ENCODE measurements at regions not wholly inside any gene's neighbourhood (a gene's known extent, or its start where the extent isn't known, plus 50 kb on each side); places are given as distances from the start of the nearest gene placed in this dataset.
"Not testable (repeated sequence)": the region's sequence is repeated elsewhere in the genome, so short reads cannot be mapped to it uniquely, and the experiment has no call there.

- H3K9me3 ChIP-seq (ENCODE audit: low read depth, low read length): no peaks in the 10 kb centered on the region
- DNase-seq (ENCODE audit: low read depth, low spot score): no peak
- H3K9ac ChIP-seq (ENCODE audit: insufficient read length): no peak overlapping the region
- no peaks in the 10 kb centered on the region for H3K36me3 ChIP-seq (ENCODE audit: insufficient read depth, low read length)
- H3K27ac ChIP-seq: no peak overlapping the region
- TF ChIP-seq EZH2 (IDR thresholded peaks at IDR 0.05) (no peak), POLR2AphosphoS5 (IDR thresholded peaks at IDR 0.05; ENCODE audit: borderline replicate concordance, low read depth, low read length) (no peak), FOXP2 (optimal IDR thresholded peaks at IDR 0.05; ENCODE audit: control extremely low read depth, extremely low read length, insufficient read depth) (no peak)
- H3K4me3 ChIP-seq: no peak overlapping the region
Observed at GRCh38 chr7:119937745-119938144, 335.2 kb upstream of the KCND2 start.

GRCh38 chr7:119943942-119944600 is 328.9 kb upstream of the KCND2 start:
- Histone ChIP-seq H3K27ac (no peak overlapping the region), H3K4me3 (no peak overlapping the region), H3K9ac (ENCODE audit: insufficient read length) (no peak overlapping the region), H3K36me3 (ENCODE audit: insufficient read depth, low read length) (no peaks in the 10 kb centered on the region), H3K9me3 (ENCODE audit: low read depth, low read length) (no peaks in the 10 kb centered on the region)
- no peak for TF ChIP-seq FOXP2 (optimal IDR thresholded peaks at IDR 0.05; ENCODE audit: control extremely low read depth, extremely low read length, insufficient read depth)
- no peak for TF ChIP-seq EZH2 (IDR thresholded peaks at IDR 0.05)
- TF ChIP-seq POLR2AphosphoS5 (IDR thresholded peaks at IDR 0.05; ENCODE audit: borderline replicate concordance, low read depth, low read length): no peak
- no peak for DNase-seq (ENCODE audit: low read depth, low spot score)

- TF ChIP-seq FOXP2 (optimal IDR thresholded peaks at IDR 0.05; ENCODE audit: control extremely low read depth, extremely low read length, insufficient read depth) (no peak), POLR2AphosphoS5 (IDR thresholded peaks at IDR 0.05; ENCODE audit: borderline replicate concordance, low read depth, low read length) (no peak), EZH2 (IDR thresholded peaks at IDR 0.05) (no peak)
- H3K27ac ChIP-seq: no peak overlapping the region
- H3K4me3 ChIP-seq: no peak overlapping the region
Observed at GRCh38 chr7:119944601-119944972, 328.4 kb upstream of the KCND2 start.

GRCh38 chr7:119945822-119946221 is 327.2 kb upstream of the KCND2 start:
- TF ChIP-seq POLR2AphosphoS5 (IDR thresholded peaks at IDR 0.05; ENCODE audit: borderline replicate concordance, low read depth, low read length) (no peak), FOXP2 (optimal IDR thresholded peaks at IDR 0.05; ENCODE audit: control extremely low read depth, extremely low read length, insufficient read depth) (no peak), EZH2 (IDR thresholded peaks at IDR 0.05) (no peak)

More at GRCh38 chr7:119944601-119944972, 328.4 kb upstream of the KCND2 start:
- no peaks in the 10 kb centered on the region for H3K9me3 ChIP-seq (ENCODE audit: low read depth, low read length)
- no peak overlapping the region for H3K9ac ChIP-seq (ENCODE audit: insufficient read length)
- no peaks in the 10 kb centered on the region for H3K36me3 ChIP-seq (ENCODE audit: insufficient read depth, low read length)
- DNase-seq (ENCODE audit: low read depth, low spot score): no peak

GRCh38 chr7:119949053-119949452 is 323.9 kb upstream of the KCND2 start:
- Histone ChIP-seq H3K36me3 (ENCODE audit: insufficient read depth, low read length) (no peaks in the 10 kb centered on the region), H3K9me3 (ENCODE audit: low read depth, low read length) (no peaks in the 10 kb centered on the region), H3K27ac (no peak overlapping the region), H3K4me3 (no peak overlapping the region), H3K9ac (ENCODE audit: insufficient read length) (no peak overlapping the region)
- no peak for DNase-seq (ENCODE audit: low read depth, low spot score)
- TF ChIP-seq POLR2AphosphoS5 (IDR thresholded peaks at IDR 0.05; ENCODE audit: borderline replicate concordance, low read depth, low read length): no peak
- no peak for TF ChIP-seq EZH2 (IDR thresholded peaks at IDR 0.05)
- no peak for TF ChIP-seq FOXP2 (optimal IDR thresholded peaks at IDR 0.05; ENCODE audit: control extremely low read depth, extremely low read length, insufficient read depth)

More at GRCh38 chr7:119945822-119946221, 327.2 kb upstream of the KCND2 start:
- no peak for DNase-seq (ENCODE audit: low read depth, low spot score)
- Histone ChIP-seq H3K9ac (ENCODE audit: insufficient read length) (no peak overlapping the region), H3K27ac (no peak overlapping the region), H3K9me3 (ENCODE audit: low read depth, low read length) (no peaks in the 10 kb centered on the region), H3K4me3 (no peak overlapping the region), H3K36me3 (ENCODE audit: insufficient read depth, low read length) (no peaks in the 10 kb centered on the region)

- H3K9me3 ChIP-seq (ENCODE audit: low read depth, low read length); H3K9ac ChIP-seq (ENCODE audit: insufficient read length); DNase-seq (ENCODE audit: low read depth, low spot score); H3K27ac ChIP-seq; H3K4me3 ChIP-seq; H3K36me3 ChIP-seq (ENCODE audit: insufficient read depth, low read length): not testable (repeated sequence)
Observed at GRCh38 chr7:119950390-119951041, 322.5 kb upstream of the KCND2 start.

- H3K36me3 ChIP-seq (ENCODE audit: insufficient read depth, low read length); H3K9me3 ChIP-seq (ENCODE audit: low read depth, low read length); H3K27ac ChIP-seq; DNase-seq (ENCODE audit: low read depth, low spot score); H3K9ac ChIP-seq (ENCODE audit: insufficient read length); H3K4me3 ChIP-seq: not testable (repeated sequence)
Observed at GRCh38 chr7:119951614-119952013, 321.4 kb upstream of the KCND2 start.

GRCh38 chr7:119957335-119957734 is 315.6 kb upstream of the KCND2 start:
- Histone ChIP-seq H3K9ac (ENCODE audit: insufficient read length) (no peak overlapping the region), H3K4me3 (no peak overlapping the region), H3K9me3 (ENCODE audit: low read depth, low read length) (no peaks in the 10 kb centered on the region), H3K36me3 (ENCODE audit: insufficient read depth, low read length) (no peaks in the 10 kb centered on the region), H3K27ac (no peak overlapping the region)
- TF ChIP-seq POLR2AphosphoS5 (IDR thresholded peaks at IDR 0.05; ENCODE audit: borderline replicate concordance, low read depth, low read length): no peak
- no peak for TF ChIP-seq FOXP2 (optimal IDR thresholded peaks at IDR 0.05; ENCODE audit: control extremely low read depth, extremely low read length, insufficient read depth)
- no peak for TF ChIP-seq EZH2 (IDR thresholded peaks at IDR 0.05)
- DNase-seq (ENCODE audit: low read depth, low spot score): no peak

GRCh38 chr7:119959811-119960210 is 313.2 kb upstream of the KCND2 start:
- TF ChIP-seq EZH2 (IDR thresholded peaks at IDR 0.05) (no peak), POLR2AphosphoS5 (IDR thresholded peaks at IDR 0.05; ENCODE audit: borderline replicate concordance, low read depth, low read length) (no peak), FOXP2 (optimal IDR thresholded peaks at IDR 0.05; ENCODE audit: control extremely low read depth, extremely low read length, insufficient read depth) (no peak)
- Histone ChIP-seq H3K27ac (no peak overlapping the region), H3K36me3 (ENCODE audit: insufficient read depth, low read length) (no peaks in the 10 kb centered on the region), H3K9ac (ENCODE audit: insufficient read length) (no peak overlapping the region), H3K4me3 (no peak overlapping the region), H3K9me3 (ENCODE audit: low read depth, low read length) (no peaks in the 10 kb centered on the region)
- no peak for DNase-seq (ENCODE audit: low read depth, low spot score)
